ENCODE measurements at regions not wholly inside any gene's neighbourhood (a gene's known extent, or its start where the extent isn't known, plus 50 kb on each side); places are given as distances from the start of the nearest gene placed in this dataset.
"Not testable (repeated sequence)": the region's sequence is repeated elsewhere in the genome, so short reads cannot be mapped to it uniquely, and the experiment has no call there.

DNA sequence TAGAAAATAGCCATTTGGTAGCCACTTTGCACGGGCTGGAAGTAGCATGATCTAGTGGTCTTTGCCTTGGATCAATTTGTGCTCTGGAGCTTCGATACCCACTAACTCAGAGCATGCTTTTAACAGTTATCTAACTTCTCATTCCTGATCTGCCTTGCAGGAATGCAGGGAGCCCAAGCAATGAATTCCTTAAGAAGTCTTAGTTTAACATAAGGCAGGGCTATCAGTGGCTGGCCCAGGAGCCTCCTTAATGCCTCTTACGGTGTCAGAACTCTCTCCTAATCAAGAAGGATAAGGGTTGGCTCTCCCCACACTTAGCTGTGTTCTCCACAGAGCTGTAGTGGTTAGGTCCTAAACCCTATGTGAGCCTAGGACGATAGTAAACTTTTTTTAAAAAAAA, 95.8 kb upstream of the TBCA start:
- DNase-seq (ENCODE audit: low read depth in 4 of 4, low spot score in 2 of 4): no peak

GRCh38 chr5:77871016-77871415, 94.9 kb upstream of the TBCA start:
- no peak for DNase-seq (ENCODE audit: low read depth in 4 of 4, low spot score in 2 of 4)

DNA sequence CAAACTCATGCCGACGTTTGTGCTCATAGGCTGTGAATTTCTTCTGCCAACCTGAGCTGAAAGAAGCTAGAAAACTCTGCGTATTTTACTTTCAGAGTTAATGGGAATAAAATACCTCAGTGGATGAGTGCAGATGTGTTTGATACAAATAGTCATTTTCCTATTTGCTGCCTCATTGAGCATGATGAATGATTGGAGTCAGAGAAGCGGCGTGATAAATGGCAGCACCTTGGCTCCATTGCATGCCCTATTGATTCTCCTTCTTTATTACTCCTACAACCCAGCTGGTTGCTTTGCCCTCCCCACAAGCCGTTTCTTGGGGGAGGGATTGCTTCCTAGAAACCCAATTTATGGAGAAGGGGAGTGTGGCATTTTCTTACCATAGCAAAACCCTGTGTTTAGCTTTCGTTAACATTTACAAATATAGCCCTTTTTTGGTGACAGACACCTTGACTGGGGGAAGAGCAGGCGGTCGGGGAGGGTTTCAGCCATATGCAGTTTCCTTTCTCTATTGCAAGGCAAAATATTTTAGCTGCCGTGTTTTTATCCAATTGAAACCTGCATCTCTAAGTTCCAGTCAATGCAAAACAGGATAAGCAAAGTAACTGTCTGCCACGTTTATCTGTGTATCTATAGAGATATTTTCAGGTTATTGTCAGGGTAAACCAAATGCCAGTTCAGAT, 93.1 kb upstream of the TBCA start:
- no peak for DNase-seq (ENCODE audit: low read depth in 4 of 4, low spot score in 2 of 4)

DNA sequence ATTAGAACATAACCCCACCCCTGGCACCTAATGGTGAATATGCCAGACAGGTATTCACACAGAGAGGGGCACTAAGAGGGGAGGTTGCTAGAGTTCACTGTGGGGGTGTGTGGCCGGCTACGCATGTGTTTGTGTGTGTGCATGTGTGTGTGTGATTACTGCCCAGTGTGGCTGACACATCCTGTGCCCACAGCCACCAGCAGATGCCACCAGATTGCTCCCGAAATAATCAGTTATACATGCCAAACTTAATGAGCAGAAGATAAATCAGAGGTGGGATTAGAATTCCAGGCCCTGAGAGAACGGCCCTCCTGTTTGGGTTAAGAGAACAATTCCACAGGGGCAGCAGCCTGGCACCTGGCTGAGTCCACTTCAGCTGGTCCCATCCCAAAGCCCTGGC, 91.8 kb upstream of the TBCA start:
- no peak for DNase-seq (ENCODE audit: low read depth in 4 of 4, low spot score in 2 of 4)

GRCh38 chr5:77867194-77867691, 91.1 kb upstream of the TBCA start:
- DNase-seq (ENCODE audit: low read depth in 4 of 4, low spot score in 2 of 4): no peak

DNA sequence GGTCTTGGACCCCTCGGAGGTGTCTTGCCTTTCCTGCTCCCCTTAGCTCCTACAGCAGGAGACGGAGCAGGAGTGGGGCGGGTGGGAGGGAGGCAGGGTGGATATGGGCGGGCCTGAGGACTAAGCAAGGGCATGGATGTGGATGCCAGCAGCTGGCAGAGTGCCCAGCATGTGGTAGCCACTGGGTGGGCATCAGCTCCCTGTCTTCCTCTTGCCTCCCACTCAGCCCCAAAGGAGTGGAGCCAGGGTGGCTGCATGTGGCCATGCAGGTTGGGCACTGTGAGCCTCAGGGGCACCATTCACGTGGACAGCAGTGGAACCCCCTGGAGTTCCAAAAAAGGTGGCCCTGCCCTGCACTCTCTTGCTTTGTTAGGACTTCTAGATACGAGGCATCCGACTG, 90.1 kb upstream of the TBCA start:
- no peak for DNase-seq (ENCODE audit: low read depth in 4 of 4, low spot score in 2 of 4)

DNA sequence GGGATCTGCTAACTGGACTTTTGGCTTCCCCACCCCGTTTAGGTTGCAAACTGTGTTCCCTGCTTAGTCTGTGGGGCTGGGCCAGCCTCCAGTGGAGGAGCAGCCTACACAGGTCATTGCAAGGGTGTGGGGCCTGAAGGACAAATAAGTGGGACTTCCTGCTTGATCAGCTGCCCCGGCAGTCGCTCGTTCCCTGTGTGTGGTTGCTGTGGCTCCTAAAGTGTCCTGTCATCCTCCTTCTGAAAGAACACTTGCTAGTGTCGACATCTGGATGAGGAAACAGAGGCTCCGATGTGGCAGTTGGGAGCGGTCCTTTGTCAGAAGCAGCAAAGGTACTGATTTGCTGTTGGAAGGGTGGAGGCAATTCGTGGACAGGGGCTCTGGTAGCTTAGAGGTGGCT, 88.9 kb upstream of the TBCA start:
- no peak for DNase-seq (ENCODE audit: low read depth in 4 of 4, low spot score in 2 of 4)

- DNase-seq (ENCODE audit: low read depth in 4 of 4, low spot score in 2 of 4): no peak
Measured at GRCh38 chr5:77863181-77863580, 87.0 kb upstream of the TBCA start.

DNA sequence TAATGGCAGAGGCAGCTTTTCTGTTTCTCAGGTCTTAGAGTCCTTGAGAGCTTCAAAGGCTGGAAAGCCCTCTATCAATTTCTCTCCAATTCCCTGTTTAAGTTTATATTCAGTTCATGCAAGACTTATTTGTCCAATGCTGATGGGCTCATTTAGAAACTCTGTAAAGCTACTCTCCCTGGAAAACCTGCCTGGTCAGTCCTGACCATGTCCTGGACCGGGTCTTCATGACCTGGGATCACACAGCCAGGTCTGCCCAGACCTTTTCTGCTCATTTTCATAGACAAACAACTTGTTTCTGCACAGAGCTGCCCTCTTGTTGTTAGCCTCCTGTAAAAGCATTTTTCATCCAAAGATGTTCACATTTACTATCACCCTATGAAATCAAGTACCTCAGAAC, 85.4 kb upstream of the TBCA start:
- no peak for DNase-seq (ENCODE audit: low read depth in 4 of 4, low spot score in 2 of 4)

GRCh38 chr5:77859306-77859705, 83.2 kb upstream of the TBCA start:
- no peak for DNase-seq (ENCODE audit: low read depth in 4 of 4, low spot score in 2 of 4)

DNA sequence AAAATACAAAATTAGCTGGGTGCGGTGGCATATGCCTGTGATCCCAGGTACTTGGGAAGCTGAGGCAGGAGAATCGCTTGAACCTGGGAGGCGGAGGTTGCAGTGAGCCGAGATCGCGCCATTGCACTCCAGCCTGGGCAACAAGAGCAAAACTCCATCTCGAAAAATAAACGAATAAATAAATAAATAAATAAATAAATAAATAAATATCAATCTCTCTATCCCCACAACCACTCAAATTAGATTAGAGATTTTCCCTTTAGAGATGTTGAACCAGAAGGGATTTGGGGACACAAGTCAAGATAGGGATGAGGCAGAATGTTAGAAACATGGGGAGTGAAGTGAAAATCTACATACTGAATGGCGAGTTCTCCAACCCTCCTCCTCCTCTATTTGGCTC, 82.5 kb upstream of the TBCA start:
- not testable (repeated sequence) for DNase-seq (ENCODE audit: low read depth in 4 of 4, low spot score in 2 of 4)

- no peak for DNase-seq (ENCODE audit: low read depth in 4 of 4, low spot score in 2 of 4)
Measured at GRCh38 chr5:77855369-77855768, 79.2 kb upstream of the TBCA start.

GRCh38 chr5:77853353-77853907, 77.3 kb upstream of the TBCA start:
- DNase-seq (ENCODE audit: low read depth in 4 of 4, low spot score in 2 of 4): no peak

DNA sequence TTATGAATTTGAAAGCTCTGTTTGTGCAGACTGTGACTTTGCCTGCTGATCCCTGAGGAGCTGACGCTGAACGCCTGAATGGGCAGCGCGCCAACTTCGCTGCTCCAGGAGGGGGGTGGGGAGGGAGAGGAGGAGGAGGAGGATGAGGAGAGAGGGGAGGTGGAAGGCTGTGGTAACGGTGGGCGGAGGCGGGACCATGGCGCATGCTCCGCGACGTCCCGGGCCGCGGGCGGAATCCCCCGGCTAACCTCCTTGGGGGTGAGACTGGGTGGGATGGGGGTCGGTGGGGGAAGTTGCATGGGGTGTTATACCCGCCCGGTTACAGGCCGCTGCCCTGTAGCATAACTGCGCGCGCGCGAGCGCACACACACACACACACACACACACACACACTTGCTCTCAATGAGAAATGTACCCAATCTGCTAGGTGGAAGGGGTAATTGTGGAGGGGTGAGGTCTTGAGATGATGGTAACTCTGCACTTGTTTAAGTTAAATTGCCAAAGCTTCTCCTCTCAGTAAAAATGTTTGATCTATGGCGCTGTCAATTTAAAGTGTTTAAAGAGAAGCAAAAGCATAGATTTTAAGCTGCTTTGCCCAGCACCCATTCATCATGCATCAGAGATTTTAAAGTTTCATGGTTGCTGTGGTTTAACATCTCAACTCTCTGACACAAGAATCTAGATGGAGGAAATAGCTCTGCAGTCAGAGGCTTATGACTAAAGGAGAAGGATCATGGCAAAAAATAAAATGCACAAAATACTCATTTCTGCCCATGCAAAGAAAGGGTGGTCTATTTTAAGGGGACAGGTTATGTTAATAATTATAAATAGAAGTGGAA, 76.6 kb upstream of the TBCA start:
- DNase-seq (ENCODE audit: low read depth in 4 of 4, low spot score in 2 of 4): peak in 1 of 4 donors; percentile 45

DNA sequence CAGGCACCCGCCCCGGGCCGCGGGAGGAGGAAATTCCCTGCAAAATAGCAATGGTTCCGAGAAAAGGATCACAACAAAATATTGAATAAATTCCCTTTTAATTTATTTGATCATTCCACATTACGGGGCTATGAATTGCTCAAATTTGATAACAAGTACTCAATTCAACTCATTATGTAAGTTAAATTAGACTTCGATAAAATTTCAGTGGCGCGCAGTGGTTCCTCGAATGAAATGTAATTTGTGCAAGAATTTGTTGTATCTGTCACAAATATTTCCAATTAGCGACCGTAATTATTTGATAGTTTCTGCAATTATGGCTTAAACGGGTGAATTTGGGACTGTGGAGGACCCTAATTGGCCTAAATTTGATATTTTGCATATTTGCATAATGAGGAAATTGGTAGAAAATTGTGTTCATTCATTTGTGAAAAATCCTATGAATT, 76.0 kb upstream of the TBCA start:
- no peak for DNase-seq (ENCODE audit: low read depth in 4 of 4, low spot score in 2 of 4)

- no peak for DNase-seq (ENCODE audit: low read depth in 4 of 4, low spot score in 2 of 4)
Measured at GRCh38 chr5:77851176-77852067, 75.3 kb upstream of the TBCA start.

GRCh38 chr5:77850536-77851175, 74.5 kb upstream of the TBCA start:
- no peak for DNase-seq (ENCODE audit: low read depth in 4 of 4, low spot score in 2 of 4)

GRCh38 chr5:77849308-77849900, 73.3 kb upstream of the TBCA start:
- DNase-seq (ENCODE audit: low read depth in 4 of 4, low spot score in 2 of 4): no peak

- no peak for DNase-seq (ENCODE audit: low read depth in 4 of 4, low spot score in 2 of 4)
Measured at GRCh38 chr5:77847814-77848290, 71.7 kb upstream of the TBCA start.

DNA sequence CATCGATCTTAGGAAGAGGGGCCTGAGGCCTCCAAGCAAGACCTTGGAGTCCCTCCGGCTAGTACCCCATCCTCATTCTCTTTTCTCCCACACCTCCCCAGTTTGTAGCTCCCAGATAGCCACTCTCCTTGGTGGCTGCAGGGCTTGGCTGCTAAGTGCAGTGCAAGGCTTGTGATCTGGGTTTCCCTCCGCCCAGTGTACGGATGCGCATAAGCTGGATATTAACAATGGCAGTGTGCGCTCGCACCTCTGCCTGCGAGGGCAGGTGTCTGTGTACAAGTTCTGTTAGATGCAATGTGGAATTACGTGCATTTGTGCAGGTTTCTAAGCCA, 71.0 kb upstream of the TBCA start:
- DNase-seq (ENCODE audit: low read depth in 4 of 4, low spot score in 2 of 4): no peak
